GM21390 (cell line): ENCODE measurements at regions not wholly inside any gene's neighbourhood (a gene's known extent, or its start where the extent isn't known, plus 50 kb on each side); places are given as distances from the start of the nearest gene placed in this dataset.

Experiments used
- ATAC-seq: cut with Tn5 transposase; IDR thresholded peaks from one replicate; pipeline ENCODE4 v1.9.1; 2021; ENCODE audit not compliant: unreplicated experiment

DNA sequence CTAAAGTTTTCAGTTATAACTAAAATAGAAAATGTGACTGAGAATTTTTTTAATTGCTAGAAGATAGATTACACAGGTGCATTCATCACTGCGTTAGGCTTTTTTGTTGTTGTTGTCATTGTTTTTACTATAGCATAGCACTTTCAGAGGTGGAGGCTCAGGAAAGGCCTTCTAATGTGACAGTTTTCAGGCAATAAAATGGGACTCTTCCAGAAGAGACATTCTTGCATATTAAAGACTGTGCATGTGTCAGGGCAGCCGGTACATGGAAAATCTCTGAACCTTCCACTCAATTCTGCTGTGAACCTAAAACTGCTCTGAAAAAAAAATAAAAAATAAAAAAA, 175.2 kb downstream of the METTL4 start:
- peak; percentile 20 for ATAC-seq

DNA sequence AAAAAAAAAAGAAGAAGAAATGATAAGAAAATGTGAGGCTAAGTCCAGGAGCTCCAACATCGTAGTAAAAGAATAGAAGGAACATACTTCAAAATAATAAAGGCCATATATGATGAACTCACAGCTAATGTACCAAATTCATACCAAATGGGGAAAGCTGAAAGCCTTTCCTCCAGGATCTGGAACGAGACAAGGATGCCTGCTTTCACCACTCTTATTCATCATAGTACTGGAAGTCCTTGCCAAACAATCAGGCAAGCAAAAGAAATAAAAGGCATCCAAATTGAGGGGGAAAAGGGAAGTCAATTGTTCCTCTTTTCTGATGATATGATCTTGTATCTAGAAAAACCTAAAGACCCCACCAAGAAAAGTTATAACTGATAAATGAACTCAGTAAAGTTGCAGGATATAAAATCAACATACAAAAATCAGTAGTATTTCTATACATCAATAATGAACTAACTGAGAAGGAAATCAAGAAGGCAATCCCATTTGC, 170.6 kb downstream of the METTL4 start:
- no peak for ATAC-seq

DNA sequence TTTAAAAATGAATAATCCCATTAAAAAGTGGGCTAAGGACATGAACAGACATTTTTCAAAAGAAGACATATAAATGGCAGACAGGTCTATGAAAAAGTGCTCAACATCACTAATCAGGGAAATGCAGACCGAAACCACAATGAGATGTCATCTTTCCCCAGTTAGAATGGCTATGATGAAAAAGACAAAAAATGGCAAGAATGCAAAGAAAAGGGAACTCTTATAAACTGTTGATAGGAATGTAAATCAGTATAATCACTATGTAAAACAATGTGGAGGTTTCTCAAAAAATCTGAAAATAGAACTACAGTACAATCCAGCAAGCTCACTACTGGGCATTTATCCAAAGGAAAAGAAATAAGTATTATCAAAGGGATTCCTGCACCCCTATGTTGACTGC, 169.2 kb downstream of the METTL4 start:
- ATAC-seq = no peak

DNA sequence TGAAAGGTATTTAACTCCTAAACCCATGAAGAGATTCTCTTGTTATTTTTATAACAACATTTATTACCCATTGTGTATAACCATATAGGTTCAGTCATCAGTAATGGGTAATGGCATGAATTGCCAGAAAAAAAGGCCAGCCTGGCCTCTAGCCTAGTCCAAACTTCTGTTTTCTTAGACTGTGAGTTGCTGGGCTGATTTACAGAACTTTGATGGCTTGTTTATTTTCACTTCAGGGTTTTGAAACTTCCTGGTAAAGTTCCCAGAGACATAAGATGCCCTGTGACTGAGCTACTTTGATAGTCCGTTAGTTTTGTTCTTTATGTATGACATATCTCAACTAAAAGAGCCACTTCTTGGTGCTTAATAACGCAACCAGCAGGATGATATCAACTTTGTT, 164.8 kb downstream of the METTL4 start:
- ATAC-seq = no peak

DNA sequence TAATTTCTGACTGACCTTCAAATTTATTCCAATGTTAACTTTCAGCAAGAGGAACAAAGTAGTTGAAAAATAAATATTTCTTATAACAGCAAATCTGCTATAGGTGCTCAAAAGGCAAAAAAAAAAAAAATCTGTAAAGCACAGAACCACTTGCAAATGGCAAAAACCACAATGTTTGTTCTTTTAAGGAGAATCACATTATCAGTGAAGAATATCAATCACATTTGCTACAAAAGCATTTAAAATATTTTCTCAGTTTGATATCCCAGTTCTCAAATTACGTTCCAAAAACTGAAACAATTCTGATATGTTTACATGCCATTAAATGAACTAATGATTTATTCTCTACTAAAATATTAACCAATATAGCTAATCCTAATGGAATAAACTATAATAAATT, 163.3 kb downstream of the METTL4 start:
- no peak for ATAC-seq

DNA sequence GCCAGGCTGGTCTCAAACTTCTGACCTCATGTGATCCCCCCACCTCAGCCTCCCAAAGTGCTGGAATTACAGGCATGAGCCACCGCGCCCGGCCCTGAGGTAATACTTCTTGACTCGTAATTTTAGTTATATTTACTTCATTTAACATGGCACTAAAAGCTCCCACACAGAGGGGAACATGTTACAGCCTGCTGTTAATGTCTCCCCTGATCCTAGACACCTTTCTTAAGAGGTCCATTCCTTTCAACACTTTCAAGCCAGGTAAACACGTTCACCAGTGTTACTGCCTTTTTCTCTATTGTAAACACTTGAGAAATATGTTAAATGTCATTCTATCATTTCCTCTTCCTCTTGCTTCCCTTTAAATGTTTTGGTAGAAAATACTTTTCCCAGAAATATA, 161.4 kb downstream of the METTL4 start:
- ATAC-seq = no peak

DNA sequence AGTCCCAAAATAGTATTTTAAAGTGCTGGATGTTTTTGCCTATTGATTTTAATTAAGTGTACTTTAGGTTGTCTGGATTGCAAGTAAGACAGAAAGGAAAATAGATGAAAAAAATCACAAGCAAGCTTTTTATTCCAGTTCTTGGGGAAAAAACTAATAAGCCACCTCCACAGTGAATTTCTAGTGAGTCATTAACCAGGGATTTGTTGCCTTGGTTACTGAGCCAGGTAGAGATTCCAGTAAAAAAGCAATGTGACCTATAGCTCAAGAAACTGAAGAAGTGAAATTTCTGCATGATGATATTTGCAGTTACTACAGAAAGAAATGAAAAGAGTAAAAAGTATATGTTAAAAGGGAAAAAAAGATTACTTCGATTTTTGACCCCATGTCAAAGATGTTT, 160.6 kb downstream of the METTL4 start:
- ATAC-seq = no peak

DNA sequence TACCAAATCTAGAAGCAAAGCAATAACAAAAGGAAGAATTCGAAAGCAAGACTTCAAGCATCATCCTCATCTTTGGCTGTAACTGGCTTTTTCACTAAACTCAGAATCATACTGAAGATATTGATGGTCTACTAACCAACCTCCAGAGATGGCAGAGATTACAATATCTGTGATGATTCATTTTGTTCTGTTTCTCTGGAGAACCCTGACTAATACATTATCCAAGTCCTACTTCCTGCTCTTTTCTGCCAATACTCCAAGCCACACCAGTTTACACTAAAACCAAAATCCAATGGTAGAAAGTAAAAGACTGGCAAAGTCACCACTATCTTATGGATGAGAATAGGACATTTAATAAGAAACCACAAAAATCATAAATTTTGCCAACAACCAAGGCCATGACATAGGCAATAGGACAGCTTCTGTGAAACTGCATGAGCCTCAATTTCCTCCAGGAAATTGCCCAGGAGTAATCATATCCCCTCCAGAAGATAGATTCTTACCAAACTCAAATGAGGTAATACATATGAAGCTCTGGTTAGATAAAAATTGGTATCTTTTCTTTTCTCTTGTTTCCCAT, 159.8 kb downstream of the METTL4 start:
- ATAC-seq = no peak

DNA sequence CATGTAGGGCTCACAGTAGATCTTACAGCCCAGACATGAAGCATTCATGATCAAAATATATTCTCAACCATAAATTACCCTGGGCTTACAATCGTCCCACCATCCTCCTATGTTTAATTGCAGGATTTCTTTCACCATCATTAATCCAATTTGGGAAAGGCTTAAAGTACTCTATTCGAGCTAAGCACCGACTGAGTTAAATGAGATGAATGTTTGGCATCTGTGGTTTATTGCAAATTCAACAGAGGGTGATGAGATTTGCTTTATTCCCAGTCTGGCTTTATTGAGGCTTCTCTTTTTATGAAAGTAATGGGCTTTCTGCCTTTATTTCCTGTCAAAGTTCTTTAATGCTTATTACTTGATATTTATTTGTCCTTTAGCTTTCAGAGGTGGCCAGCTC, 159.0 kb downstream of the METTL4 start:
- no peak for ATAC-seq

DNA sequence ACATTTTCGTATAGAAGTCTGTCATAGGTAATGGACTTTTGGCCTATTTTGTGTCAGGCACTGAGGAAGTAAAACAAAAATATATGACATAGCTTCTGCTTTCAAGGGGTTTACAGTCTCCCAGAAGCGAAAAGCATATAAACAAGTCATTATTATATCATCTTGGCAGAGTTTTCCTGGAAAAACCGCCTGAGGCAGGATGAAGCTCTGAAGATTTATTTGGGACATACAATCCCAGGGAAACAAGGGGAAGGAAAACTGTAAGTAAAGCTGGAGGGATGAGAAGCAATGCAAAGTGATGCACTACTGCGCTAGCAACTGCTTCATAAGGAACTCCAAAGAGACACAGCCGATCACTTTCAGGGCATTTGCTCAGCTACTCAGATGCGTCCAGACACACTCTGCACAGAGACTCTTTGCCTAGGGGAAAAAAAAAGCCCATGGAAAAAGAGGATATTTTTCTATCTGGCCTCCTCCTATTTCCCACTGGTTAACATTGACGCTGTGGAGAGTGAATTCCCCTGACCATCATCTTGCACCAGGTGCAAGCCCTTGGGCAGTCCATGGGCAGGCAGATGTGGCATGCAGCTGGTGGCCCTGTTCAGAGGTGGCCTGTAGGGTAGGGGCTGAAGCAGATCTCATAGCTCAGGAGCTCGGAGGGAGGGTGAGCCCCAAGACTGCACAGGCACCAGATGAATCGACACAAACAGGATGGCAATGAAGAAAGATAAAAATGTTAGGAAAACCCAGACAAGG, 158.1 kb downstream of the METTL4 start:
- ATAC-seq = no peak

DNA sequence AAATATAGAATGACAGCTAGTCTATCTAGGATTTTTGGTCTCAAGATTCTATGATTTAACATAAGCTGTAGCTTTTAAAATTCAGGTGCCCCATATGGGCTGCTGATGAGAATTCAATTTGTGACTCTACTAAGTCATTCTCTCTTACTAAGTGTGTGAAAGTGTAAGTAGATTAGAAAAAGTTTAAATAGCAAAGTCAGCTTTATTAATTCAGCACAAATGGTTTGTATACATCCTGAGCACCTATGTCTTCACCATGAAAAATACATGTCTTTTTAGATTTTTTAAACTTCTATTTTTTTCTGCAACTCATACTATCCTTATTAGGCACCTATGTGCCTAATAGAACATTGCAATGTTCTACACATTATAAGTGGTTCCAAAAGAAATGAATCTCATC, 157.1 kb downstream of the METTL4 start:
- no peak for ATAC-seq

DNA sequence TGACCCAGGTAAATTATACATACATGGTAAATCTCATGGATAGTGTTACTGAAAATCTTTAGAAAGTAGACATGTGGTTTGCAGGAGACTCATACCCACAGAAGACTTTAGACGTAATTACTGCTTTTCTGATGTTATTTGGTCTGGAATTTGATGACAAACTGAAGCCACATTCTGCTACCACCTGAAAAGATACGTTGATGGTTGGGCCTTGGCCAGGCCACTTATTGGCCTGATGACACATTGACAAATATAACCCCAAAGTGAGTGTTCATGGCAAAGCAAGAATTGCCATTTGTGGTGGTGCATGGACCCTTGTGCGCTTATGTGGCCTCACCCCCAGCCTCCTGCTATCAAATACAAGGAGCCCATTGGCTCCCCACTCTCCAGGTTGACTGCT, 155.6 kb downstream of the METTL4 start:
- ATAC-seq = no peak

DNA sequence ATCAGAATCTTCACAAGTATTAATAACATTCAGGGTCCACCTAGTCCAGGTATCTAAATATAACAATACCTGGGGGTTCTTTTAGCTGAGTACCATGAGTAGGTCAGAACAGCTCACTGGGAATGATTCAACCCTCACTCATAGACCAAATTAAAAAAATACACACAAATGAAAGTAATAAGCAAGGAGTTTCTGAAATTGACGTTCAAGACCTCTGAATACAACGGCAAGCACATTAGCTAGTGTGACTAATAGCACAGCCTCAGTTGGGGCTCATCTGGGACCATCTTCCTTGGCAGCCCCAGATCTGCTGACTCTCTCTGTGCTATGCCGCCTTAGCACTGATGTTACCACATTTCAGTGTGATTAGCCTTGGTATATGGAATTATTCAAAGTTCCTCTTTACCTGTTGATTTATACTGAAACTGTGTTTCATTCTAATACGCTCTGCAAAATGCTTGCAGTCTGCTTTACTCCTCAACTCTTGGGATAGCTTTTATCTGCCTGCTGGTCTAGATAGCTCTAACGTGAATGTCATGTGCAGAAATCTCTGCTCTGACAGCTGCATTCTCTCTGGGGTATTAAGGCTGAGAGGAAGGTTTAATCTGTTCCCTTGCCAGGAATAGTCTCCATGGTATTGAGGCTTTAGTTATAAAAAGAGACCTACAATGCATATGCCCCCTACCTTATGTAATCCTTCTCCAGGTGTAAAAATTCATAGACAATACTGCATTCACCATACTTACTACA, 153.3 kb downstream of the METTL4 start:
- ATAC-seq = no peak

DNA sequence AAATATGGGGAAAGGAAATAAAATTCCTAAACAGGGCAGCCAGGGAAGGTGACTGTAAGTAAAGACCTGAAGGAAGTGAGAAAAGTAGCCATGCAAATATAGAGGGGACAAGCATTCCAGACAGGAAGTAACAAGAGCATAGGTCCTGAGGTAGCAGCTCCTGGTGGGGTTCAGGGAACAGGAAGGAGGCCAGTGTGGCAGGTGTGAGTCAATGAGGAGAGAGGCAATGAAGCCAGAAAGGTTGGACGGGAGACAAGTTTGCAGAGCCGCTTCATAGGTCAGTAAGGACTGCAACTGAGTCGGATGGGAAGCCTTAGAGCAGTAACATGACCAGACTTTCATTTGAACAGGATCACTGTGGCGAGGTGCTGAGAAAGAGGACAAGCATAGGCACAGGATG, 150.9 kb downstream of the METTL4 start:
- no peak for ATAC-seq

DNA sequence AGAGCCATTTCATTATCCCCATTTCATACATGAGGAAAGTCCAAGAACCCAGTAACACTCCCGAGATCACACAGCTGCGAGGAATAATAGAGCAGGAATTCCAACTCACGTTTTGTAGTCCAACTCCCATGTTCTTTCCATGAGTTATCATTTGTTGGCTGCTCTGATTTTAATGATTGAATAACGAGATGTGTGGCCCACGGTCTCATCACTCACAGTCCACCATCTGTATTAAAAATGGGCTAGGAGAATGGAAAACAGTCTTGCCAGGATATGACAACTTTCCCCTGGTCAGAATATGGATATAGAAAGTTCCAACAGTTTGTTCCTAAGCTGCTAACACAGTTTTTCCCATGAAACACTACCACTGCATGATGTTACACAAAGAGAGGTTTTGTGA, 147.5 kb downstream of the METTL4 start:
- ATAC-seq = no peak

DNA sequence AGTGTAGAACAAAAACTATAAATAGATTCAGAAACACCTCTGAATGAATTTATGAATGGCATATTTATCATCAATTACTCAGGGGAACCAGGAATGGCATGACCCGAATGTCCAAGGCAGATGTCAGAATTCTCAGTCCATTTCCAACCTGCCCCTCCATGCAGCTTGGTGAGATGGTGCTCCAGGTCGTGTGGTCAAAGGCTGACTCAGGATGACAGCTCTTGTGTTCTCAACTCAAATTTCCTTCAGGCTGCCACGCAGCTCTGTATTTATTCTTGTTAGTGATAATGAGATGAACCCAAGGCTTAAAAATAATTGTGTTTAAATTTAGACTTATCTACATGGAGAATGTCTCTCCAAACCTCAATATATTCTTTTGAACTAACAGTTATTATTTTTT, 146.9 kb downstream of the METTL4 start:
- no peak for ATAC-seq

DNA sequence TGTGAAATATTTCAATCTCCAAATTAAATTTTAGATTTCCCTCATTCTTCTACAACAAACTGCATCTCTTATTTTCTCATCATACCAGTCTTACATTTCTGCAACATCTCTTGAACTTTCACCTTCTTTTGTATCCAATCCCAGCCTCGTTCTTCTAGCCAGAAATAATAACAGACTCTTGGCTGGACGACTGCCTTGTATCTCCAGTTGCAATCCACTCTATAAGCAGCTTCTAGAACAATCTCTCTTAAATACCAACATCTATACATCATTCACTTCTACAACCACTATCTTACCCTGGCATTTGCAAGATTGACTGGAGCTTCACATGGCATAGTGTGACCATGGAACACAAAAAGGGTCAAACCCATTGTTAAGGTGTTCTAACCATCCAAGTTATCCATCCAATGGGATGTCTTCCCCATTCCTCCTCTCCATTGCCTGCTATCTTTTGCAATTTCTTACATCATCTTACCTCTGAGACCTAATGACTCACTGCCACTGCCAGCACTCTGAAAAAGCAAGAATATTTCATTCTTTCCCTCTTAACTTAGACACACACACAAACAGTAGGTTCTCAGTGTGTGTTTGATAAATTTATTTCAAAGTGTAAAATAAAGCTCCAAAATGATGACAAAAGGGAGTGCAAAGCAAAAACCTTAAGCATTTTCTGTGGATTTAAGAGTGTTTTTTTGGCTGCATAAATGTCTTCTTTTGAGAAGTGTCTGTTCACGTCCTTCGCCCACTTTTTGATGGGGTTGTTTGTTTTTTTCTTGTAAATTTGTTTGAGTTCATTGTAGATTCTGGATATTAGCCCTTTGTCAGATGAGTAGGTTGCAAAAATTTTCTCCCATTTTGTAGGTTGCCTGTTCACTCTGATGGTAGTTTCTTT, 145.6 kb downstream of the METTL4 start:
- no peak for ATAC-seq

DNA sequence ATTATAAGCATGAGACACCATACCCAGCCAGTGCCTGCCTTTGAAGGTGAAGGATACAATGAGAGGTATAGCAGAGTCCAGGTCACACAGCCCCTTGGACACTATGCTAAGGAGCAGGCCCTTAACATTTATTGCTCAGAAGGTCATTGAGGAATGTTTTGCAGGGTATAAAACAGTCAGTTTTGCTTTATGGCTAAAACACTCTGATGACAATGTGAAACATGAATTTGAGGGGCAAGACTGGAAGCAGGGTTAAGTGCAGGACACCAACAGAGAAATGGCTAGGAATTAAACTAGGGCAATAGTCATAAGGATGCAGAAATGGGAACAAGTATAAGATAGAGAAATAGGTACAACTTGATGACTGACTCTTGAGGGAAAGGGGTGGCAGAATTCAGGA, 141.1 kb downstream of the METTL4 start:
- no peak for ATAC-seq

DNA sequence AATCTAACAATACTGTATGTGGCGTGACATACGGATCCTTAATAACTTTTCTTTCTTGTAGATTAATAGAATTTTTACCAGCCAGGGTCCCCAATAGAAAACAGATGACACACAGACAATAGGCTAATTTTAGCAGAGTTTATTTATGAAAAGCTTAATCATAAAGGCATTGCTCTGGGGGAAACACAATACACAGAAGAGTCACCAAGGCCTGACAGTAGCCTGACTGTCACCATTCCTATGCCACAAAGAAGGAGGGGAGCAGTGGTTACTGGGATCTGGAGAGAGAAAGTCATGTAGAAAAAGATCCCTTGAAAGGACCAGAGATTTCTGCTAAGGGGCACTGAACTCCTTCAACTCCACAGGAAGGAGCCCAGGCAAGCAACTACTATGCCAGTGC, 139.5 kb downstream of the METTL4 start:
- ATAC-seq = no peak

DNA sequence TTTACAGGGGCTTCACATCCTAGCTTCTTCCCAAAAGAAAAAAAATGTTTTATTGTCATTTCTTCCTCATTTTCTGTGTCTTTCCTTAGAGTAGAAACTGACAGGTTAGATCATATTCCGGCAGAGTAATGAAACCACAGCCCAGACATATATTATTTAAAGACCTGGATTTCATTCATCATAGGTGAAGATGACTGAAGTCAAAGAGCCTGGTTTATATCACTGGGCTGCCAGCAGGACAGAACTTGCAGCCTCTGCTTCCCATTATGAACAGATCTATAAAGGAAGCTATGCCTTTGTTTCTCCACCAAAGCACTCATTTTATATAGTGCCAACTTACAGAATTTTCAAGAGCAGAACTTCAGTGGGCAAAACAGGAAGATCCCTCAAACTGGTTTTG, 137.9 kb downstream of the METTL4 start:
- ATAC-seq = no peak

DNA sequence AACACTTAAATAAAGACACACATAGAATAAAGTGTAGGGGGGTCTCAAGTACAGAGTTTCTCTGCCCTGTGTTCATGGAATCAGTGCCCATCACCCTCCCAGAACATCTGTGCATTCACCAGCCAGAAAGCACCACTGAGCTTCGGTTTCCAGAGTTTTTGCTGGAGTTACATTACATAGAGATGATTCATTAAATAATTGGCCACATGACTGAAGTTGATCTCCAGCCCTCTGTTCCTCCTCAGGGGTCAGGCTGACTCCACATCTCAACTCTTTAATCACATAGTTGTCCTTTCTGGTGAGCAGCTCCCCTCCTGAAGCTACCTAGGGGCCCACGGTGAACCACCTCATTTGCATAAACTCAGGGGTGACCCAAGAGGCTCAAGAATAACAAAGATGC, 129.8 kb downstream of the METTL4 start:
- no peak for ATAC-seq
